GM18870 (cell line): ENCODE measurements at regions not wholly inside any gene's neighbourhood (a gene's known extent, or its start where the extent isn't known, plus 50 kb on each side); places are given as distances from the start of the nearest gene placed in this dataset.

Experiments used
- ATAC-seq: cut with Tn5 transposase; IDR thresholded peaks from one replicate; pipeline ENCODE4 v1.9.1; 2021; ENCODE audit warnings: moderate library complexity; ENCODE audit not compliant: unreplicated experiment

- ATAC-seq = no peak
These were observed 111.4 kb upstream of the HDGFL1 start for GRCh38 chr6:22457996-22458395.

DNA sequence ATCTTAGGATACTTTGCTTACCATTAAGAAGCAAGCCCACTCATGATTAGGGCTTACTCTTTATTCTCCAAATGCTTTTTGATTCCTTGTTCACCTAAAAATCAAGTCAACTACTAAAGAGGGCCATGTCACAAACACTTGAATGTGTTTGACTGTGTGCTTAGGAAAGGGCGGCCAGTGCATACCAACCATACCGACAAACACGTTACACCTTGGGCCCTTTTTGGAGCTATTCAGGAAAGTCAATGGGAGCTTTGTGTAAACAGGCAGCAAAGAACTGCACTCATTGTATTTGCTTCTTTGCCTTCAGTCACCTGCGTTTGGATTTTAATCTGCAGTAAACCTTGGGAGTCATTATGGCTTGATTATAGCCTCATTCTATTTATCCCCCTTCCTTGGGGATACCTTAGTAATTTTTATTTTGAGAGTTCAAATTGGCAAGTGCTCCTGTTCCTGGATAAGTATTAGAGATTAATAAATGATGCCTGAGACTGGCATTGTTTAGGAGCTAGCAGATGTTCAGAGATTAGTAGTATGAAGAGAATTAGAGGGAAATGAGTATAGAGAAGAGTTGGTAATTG lies 102.6 kb upstream of the HDGFL1 start:
- no peak for ATAC-seq

DNA sequence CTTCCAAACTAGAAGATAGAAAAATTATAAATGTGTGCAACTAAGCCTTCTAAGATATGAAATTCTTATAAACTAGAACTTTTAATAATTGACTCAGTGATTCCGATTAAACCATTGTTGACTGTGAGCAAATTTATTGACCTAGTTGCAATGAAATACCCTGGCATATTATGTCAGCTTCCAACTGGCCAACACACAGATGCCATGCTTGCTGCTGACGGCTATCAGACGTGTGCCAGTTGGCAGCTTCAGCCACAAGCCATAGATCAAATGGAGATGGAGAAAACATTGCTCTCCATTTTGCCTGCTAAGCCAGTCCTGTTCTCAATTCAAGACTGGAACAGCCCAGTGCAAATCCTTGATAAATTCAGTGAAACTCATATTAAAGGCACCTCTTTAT lies 101.7 kb upstream of the HDGFL1 start:
- ATAC-seq = no peak

GRCh38 chr6:22468256-22468965 lies 101.0 kb upstream of the HDGFL1 start:
- no peak for ATAC-seq

DNA sequence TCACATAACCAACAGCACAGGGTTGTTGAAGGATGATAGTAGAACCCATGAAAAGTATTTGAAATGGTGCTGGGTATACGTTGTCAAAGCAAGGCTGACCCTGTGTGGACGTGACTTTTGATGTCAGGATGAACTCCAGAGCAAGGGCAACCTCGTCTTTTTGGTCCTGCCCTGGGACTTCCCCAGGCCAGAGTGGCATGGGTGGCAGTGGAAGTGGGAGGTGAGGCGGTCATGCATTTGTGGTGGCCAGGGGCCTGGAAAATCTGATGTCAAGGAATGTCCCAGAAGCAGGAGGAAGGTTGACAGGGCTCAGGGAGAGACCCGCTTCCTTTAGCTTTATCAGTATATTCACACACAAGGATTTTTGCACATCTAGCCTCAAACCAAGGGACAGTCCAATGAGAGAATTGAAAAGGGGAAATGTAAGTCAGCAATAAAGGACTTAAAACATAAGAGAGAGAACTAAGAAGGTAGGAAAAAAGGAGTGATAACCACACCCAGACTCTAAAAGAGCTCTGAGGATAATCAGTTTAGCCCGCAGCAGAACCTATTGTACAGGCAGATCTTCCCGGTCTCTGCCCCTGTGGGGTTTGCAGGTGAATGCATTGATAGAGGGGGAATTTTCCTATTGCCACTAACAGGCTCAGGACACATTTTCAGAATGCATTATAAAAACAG lies 98.8 kb upstream of the HDGFL1 start:
- no peak for ATAC-seq

GRCh38 chr6:22471132-22471690 lies 98.2 kb upstream of the HDGFL1 start:
- ATAC-seq = no peak

DNA sequence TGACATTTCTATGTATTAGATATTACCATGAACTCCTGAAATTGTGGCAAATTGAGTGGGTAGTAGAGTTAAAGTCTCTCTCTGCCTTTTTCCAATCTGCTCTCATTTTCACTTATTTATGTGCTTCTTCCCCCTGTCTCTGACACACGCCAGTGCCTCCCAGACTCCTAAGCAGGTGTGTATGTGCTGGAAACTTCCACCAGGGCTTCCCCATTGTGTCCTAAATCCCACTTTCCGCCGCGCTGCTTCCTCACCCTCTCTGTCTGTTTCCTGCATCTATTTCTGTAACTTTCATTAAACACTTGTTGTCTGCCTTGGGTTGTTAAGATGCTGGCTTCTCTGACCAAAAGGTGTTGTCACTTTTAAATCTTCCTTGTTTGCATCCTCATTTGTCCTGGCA lies 97.6 kb upstream of the HDGFL1 start:
- no peak for ATAC-seq

- ATAC-seq = no peak
These were observed 95.2 kb upstream of the HDGFL1 start for GRCh38 chr6:22473991-22474682.

- no peak for ATAC-seq
These were observed 92.5 kb upstream of the HDGFL1 start for GRCh38 chr6:22476811-22477390.

DNA sequence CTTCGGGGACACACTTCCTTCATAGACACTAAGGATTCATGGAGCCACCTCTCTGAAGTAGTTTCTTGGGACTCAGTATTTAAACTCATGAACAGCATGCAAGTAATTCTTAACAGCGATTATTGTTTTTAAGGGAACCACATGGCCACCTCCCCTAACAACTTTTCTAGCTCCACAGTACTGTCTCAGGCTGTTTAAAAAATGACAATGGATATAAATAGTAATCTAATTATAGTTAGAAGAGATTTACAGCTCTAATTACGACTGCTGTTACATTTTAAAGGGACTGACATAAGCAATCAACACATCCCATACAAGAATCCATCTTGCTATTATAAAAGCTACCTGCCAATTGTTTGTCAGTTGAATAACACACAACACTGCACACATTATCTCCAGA lies 72.1 kb upstream of the HDGFL1 start:
- no peak for ATAC-seq

- no peak for ATAC-seq
These were observed 69.6 kb upstream of the HDGFL1 start for GRCh38 chr6:22499815-22500214.

DNA sequence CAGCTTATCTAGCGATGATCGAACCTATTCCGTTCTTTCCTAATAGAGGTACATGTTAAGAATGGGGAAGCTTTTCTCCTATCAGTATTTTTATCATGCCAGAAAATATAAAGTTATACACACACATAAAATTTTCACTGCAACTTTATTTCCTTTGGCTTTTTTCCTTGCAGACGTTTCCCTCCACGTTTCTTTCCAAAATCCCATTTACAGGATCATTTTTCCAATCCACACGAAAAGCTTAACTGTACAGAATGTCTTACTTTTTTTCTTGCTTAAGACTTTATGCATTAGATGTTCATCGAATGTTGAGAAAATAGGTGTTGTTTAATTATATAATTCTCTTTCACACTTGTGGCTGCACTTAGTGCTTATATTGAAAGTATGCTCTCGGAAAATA lies 62.9 kb upstream of the HDGFL1 start:
- ATAC-seq = no peak

GRCh38 chr6:22512686-22513427 lies 56.5 kb upstream of the HDGFL1 start:
- no peak for ATAC-seq

DNA sequence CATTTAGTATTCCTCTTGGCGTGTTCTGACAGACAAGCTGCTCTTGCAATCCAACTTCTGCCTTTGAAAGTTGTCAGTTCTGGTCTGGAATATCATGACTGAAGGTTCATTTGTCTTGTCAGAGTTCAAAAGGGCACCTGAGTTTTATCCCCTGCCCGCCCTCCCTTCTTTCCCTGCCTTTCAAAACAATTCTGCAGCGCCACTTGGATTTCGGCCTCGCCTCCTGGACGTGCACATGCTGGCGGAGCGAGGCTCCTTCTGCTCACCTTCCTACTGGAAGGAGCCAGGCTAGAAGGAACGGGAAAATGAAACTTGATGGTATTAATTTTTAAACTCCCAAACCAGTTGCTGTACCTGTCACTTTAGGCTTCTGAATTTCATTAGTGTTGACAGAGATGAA lies 55.7 kb upstream of the HDGFL1 start:
- no peak for ATAC-seq

- ATAC-seq = no peak
These were observed 50.1 kb upstream of the HDGFL1 start for GRCh38 chr6:22519237-22519636.
